PFSK-1 (cell line): ENCODE measurements at regions not wholly inside any gene's neighbourhood (a gene's known extent, or its start where the extent isn't known, plus 50 kb on each side); places are given as distances from the start of the nearest gene placed in this dataset.

Experiments
- FOXP2 ChIP-seq: optimal IDR thresholded peaks from 2 replicates; pipeline ENCODE3; 2011; ENCODE audit warnings: borderline replicate concordance, control low read depth, inconsistent platforms; ENCODE audit not compliant: insufficient read depth; ENCODE audit errors: extremely low read length, extremely low read depth
- POLR2AphosphoS5 ChIP-seq: IDR thresholded peaks from 2 replicates; pipeline ENCODE4 v1.6.1; 2012; ENCODE audit warnings: low read depth, mild to moderate bottlenecking, control low read depth, low read length, moderate library complexity
- REST ChIP-seq, 2 experiments: IDR thresholded peaks; 2 replicates each; pipeline versions ENCODE4 v1.6.1 to v1.8.0; 2011 to 2012; ENCODE audit warnings: low read depth in 2 of 2, low read length in 2 of 2, control low read depth in 1 of 2, inconsistent platforms in 1 of 2, mild to moderate bottlenecking in 1 of 2, moderate library complexity in 1 of 2; ENCODE audit not compliant: insufficient read depth in 1 of 2
- SIN3A ChIP-seq: IDR thresholded peaks from 2 replicates; pipeline ENCODE4 v1.6.1; 2012; ENCODE audit warnings: mild to moderate bottlenecking, low read length, moderate library complexity, borderline replicate concordance; ENCODE audit not compliant: insufficient read depth
- TAF1 ChIP-seq: IDR thresholded peaks from 2 replicates; pipeline ENCODE4 v1.6.1; 2012; ENCODE audit warnings: low read length, control low read depth, borderline replicate concordance; ENCODE audit not compliant: insufficient read depth

- TF ChIP-seq POLR2AphosphoS5 (no peak), REST (IDR thresholded peaks at IDR 0.05; ENCODE audit: insufficient read depth in 1 of 2, low read depth in 2 of 2, low read length in 2 of 2) (no peak), FOXP2 (no peak), TAF1 (no peak), SIN3A (no peak)
Observed at GRCh38 chr2:215553946-215554345, 118.1 kb upstream of the FN1 start.

- TF ChIP-seq TAF1 (no peak), SIN3A (no peak), REST (IDR thresholded peaks at IDR 0.05; ENCODE audit: insufficient read depth in 1 of 2, low read depth in 2 of 2, low read length in 2 of 2) (no peak), FOXP2 (no peak), POLR2AphosphoS5 (no peak)
Observed at GRCh38 chr2:215552144-215552580, 116.3 kb upstream of the FN1 start.

GRCh38 chr2:215550331-215550730 is 114.5 kb upstream of the FN1 start:
- TF ChIP-seq FOXP2 (no peak), TAF1 (no peak), POLR2AphosphoS5 (no peak), SIN3A (no peak), REST (IDR thresholded peaks at IDR 0.05; ENCODE audit: insufficient read depth in 1 of 2, low read depth in 2 of 2, low read length in 2 of 2) (no peak)

GRCh38 chr2:215548714-215549113 is 112.8 kb upstream of the FN1 start:
- TF ChIP-seq TAF1 = no peak
- no peak for TF ChIP-seq REST (IDR thresholded peaks at IDR 0.05; ENCODE audit: insufficient read depth in 1 of 2, low read depth in 2 of 2, low read length in 2 of 2)
- no peak for TF ChIP-seq FOXP2
- no peak for TF ChIP-seq POLR2AphosphoS5
- TF ChIP-seq SIN3A = no peak

GRCh38 chr2:215542690-215543089 is 106.8 kb upstream of the FN1 start:
- TF ChIP-seq FOXP2 (no peak), REST (IDR thresholded peaks at IDR 0.05; ENCODE audit: insufficient read depth in 1 of 2, low read depth in 2 of 2, low read length in 2 of 2) (no peak), SIN3A (no peak), TAF1 (no peak), POLR2AphosphoS5 (no peak)
